ENCODE measurements at regions not wholly inside any gene's neighbourhood (a gene's known extent, or its start where the extent isn't known, plus 50 kb on each side); places are given as distances from the start of the nearest gene placed in this dataset.
"Not testable (repeated sequence)": the region's sequence is repeated elsewhere in the genome, so short reads cannot be mapped to it uniquely, and the experiment has no call there.

DNA sequence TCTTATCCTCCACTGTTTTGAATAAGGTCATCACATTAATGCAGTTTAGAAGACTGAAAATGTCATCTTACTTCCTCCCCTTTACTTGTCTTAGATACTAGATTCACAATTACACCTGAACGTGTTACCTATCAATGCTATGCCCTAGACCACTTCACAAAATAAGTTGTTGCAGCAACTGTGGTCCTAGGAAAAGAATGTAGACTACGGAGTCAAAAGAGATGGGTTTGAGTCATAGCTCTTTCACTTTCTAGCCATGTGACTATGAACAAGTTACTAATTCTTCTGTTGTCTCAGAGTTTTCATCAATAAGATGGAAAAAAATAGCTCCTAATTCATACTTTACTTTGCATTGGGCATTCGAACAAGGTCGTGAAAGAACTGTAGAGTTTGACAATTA lies 164.3 kb upstream of the PREP start:
- no peak for FAIRE-seq

GRCh38 chr6:105566503-105566902 lies 163.6 kb upstream of the PREP start:
- FAIRE-seq: no peak

- no peak for FAIRE-seq
These were observed 161.4 kb upstream of the PREP start for GRCh38 chr6:105564121-105564902.

- FAIRE-seq: no peak
These were observed 159.1 kb upstream of the PREP start for GRCh38 chr6:105562027-105562426.

GRCh38 chr6:105561486-105561885 lies 158.6 kb upstream of the PREP start:
- FAIRE-seq: no peak

- FAIRE-seq: no peak
These were observed 157.8 kb upstream of the PREP start for GRCh38 chr6:105560611-105561066.

DNA sequence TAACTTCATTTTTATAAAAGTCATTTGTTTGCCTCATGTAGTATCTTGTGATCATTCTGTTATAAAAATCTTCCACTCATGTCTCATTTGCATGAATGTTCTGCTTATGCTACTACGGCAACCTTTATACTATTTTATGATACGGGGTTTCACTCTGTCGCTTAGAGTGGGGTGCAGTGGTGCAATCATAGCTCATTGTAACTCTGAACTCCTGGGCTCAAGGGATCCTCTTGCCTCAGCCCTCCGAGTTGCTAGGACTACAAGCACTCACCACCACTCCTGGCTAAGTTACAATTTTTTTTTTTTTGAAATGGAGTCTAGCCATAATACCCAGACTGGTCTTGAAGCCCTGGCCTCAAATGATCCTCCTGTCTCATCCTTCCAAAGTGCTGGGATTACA lies 154.4 kb upstream of the PREP start:
- no peak for FAIRE-seq

DNA sequence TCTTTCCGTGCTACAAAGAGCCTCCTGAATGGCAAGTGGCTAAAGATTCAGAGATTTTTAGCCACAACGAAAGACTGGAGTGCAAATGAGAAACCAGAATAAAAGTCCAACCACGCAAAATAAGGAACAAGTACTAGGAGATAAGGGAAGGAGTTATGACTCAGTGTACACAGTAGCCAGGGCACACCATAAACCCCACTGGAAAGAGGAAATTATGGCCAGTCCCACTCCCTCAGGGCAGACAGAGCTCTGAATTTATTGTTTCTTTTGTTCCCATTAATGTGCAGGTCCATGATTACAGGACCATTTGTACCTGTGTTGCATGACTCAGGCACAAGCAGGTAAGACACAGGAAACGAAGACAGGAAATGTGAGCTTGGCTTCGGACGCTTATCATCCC lies 150.3 kb upstream of the PREP start:
- FAIRE-seq: no peak

DNA sequence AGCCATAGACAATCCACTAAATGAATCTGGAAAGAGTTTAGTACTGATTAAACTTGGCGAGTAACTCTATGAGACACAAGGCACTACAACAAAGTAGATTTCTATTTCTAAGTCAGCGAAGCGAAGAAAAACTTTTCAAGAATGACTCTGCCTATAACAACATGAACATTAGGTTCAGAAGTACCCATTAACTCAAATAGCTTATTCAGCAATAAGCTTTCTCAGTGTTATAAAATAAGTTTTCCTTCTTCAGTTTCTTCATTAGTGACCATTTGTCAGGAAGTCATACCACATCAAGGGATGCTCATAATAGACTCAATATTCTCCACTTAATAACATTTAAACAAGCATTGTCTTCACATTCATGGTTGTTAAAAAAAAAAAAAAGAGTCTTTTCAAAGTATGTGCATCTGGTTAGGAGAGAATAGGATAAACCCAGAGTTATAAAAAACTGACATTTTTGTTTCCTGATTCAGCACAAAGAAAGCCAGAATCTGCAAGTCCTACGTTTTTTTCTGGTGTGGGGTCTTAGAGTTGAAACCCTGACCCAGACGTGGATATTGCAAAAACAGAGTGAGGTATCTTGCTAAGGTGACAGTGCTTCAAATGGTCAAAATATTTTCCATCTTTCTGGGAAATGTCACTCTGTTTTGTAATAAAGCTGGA lies 148.2 kb upstream of the PREP start:
- peak; percentile 48 for FAIRE-seq

GRCh38 chr6:105546754-105547153 lies 143.9 kb upstream of the PREP start:
- no peak for FAIRE-seq

GRCh38 chr6:105545947-105546731 lies 143.3 kb upstream of the PREP start:
- no peak for FAIRE-seq

DNA sequence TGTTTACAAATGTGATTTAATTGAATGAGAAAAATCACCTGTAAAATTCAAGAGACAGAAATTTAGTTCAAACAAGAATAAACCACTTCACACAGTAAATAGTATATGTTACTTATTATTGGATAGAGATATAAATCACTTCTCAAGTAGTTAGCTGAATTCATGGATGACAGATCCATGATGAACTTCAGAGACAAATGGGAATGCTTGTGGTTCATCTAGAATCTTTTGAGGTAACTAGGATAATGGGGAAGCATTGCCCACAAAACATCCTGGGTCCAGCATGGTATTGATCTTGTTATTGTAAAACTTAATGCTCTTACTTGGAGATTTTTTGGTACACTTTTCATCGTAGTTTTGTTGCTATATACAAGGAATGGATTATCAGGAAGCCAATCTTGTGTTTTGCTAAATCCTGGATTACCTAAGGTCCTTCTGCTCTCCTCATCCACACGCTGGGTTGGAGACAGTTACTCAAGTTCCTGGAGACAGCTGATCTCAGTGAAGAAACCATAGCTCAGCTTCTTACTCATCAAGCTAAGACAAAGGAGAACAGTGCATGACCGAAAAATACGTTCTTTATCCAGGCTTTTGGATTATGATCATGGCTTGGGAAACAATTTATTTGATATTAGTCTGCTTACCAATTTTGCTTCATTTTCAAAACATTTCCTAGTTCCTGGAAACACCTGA lies 142.5 kb upstream of the PREP start:
- no peak for FAIRE-seq

GRCh38 chr6:105539911-105540310 lies 137.0 kb upstream of the PREP start:
- FAIRE-seq: no peak

DNA sequence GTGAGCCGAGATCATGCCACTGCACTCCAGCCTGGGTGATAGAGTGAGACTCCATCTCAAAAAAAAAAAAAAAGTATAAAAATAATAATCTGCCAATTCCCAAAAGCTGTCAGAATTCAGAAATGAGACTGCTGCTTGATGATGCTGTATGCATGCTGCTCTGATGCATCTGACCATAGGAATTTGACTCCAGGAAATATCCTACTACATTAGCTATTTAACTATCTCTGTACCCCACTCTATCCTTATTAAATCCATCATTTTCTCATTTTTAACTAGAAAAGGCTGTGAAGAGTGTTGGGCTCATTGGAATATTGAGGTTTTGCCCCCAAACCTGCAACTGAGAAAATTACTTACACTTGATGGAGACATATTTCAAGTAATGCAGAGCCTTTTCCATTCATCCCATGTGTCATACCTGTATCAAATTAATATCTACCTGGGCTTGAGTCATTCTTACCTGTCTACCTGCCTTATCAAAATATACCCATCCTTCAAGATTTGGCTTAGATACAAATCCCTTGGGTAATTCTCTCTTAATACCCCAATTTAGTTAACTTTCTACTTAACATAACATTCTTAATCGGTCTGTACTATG lies 135.2 kb upstream of the PREP start:
- FAIRE-seq: no peak

DNA sequence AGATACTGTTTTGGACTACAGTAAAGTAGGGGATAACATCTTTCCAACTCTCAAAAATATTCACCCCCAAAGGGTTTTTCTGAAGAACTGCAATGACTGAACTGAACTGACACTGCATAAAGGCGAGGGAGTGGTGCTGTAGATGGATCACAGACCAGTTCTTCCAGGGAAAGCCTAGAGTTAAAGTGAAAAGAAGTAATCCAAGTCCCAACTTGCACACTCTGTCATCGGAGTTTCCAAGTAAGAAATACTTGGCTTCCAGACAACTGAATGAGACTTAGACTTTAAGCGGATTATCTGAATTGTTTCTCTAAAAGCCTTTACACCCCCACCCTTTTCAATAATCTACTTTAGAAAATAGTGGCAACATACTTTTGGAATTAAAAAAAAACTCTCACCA lies 134.1 kb upstream of the PREP start:
- no peak for FAIRE-seq

DNA sequence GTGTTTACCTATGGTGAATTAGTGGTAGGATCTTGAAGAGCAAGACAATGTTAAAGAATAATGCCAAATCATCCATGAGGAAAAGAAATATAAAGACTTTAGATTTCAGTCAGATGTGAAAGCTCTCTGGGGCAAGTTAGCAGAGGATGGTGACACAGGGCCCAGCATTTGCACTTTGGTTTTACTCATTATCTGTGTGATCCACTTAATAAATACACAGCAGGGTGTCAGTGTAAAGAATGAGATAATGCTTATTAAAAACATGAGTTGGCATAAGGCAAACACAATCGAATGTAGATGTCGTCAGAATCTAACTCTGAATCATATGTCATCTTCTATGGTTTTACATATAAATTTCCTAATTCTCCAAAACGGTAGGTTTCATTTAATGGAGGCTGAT lies 130.4 kb upstream of the PREP start:
- FAIRE-seq: no peak

GRCh38 chr6:105526225-105526872 lies 123.5 kb upstream of the PREP start:
- FAIRE-seq: no peak

- no peak for FAIRE-seq
These were observed 119.9 kb upstream of the PREP start for GRCh38 chr6:105522626-105523322.

GRCh38 chr6:105519954-105520353 lies 117.1 kb upstream of the PREP start:
- FAIRE-seq: no peak

GRCh38 chr6:105518993-105519392 lies 116.1 kb upstream of the PREP start:
- FAIRE-seq: not testable (repeated sequence)

DNA sequence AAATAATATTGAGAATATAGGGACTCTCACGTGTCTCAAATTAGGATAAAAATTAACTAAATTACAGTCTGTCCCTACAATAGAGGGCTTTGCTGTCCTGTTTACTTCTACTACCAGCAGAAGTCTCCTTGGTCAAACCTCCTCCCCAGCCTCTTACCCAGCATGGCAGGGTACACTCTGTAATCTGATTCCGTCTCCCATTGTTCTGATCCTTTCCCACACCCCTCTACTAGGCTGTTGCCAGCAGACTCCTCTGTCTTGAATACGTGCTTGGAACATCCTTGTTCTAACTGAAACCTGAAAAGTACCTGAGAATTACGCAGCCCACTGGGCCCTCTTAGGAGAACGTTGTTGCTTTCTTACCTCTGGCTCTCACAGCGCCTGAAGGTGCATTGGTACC lies 112.2 kb upstream of the PREP start:
- no peak for FAIRE-seq
